Gastrocnemius medialis (tissue), 4 donors: ENCODE measurements at regions not wholly inside any gene's neighbourhood (a gene's known extent, or its start where the extent isn't known, plus 50 kb on each side); places are given as distances from the start of the nearest gene placed in this dataset.

Experiments
- CTCF ChIP-seq, 5 experiments: fragments of 450-650 bp in 3 of 5; fragments of 200-600 bp in 2 of 5; sonication (generic) in 2 of 5; IDR thresholded peaks in 4 of 5; conservative IDR thresholded peaks in 1 of 5; 1 replicate in 4 of 5; 2 replicates in 1 of 5; pipeline ENCODE4 v1.5.1; 2016 to 2019; ENCODE audit warnings: antibody characterized with exemption in 5 of 5, mild to moderate bottlenecking in 3 of 5, moderate library complexity in 3 of 5
- POLR2A ChIP-seq, 2 donors: fragments of 450-650 bp; IDR thresholded peaks; one replicate each; pipeline ENCODE4 v1.6.1; 2017; ENCODE audit warnings: antibody characterized with exemption in 2 of 2, mild to moderate bottlenecking in 2 of 2, moderate library complexity in 2 of 2

- TF ChIP-seq CTCF (IDR thresholded peaks at IDR 0.05 in 4 of 5, conservative IDR thresholded peaks at IDR 0.05 in 1 of 5) (no peak), POLR2A (IDR thresholded peaks at IDR 0.05) (no peak)
Measured at GRCh38 chr2:138212434-138212833, 248.2 kb downstream of the HNMT start.
